CD14-positive monocyte (primary cell): ENCODE measurements at regions not wholly inside any gene's neighbourhood (a gene's known extent, or its start where the extent isn't known, plus 50 kb on each side); places are given as distances from the start of the nearest gene placed in this dataset.

Experiments
- DNase-seq, 3 donors: peaks; one replicate each; pipeline ENCODE4 v3.0.0-alpha.2; 2011 to 2022
- H2AFZ ChIP-seq: 2 replicates; pipeline ENCODE4 v1.6.0; 2012; ENCODE audit warnings: mild to moderate bottlenecking, low read depth, low read length, inconsistent platforms; ENCODE audit not compliant: insufficient read depth, poor library complexity, severe bottlenecking
- H3K27ac ChIP-seq, 2 donors: 1 replicate in 1 of 2; 2 replicates in 1 of 2; pipeline ENCODE4 v1.5.1; 2012 to 2013; ENCODE audit warnings: low read length in 2 of 2, control low read depth in 1 of 2, inconsistent platforms in 1 of 2, low read depth in 1 of 2, mild to moderate bottlenecking in 1 of 2
- H3K27me3 ChIP-seq, 2 donors: one replicate each; pipeline versions ENCODE4 v1.6.0 to v1.6.1; 2011 to 2013; ENCODE audit warnings: low read length in 2 of 2; ENCODE audit not compliant: control insufficient read depth in 2 of 2, insufficient read depth in 2 of 2
- H3K36me3 ChIP-seq, 2 donors: replicated peaks in 1 of 2; 1 replicate in 1 of 2; 2 replicates in 1 of 2; pipeline versions ENCODE4 v1.5.1 to v1.6.1; 2012 to 2013; ENCODE audit warnings: low read length in 2 of 2, control low read depth in 1 of 2, inconsistent platforms in 1 of 2, mild to moderate bottlenecking in 1 of 2; ENCODE audit not compliant: insufficient read depth in 2 of 2, control insufficient read depth in 1 of 2
- H3K4me1 ChIP-seq, 2 donors: 1 replicate in 1 of 2; 2 replicates in 1 of 2; pipeline versions ENCODE4 v1.5.1 to v1.6.1; 2012 to 2013; ENCODE audit warnings: low read length in 2 of 2, control low read depth in 1 of 2, inconsistent platforms in 1 of 2, mild to moderate bottlenecking in 1 of 2, moderate library complexity in 1 of 2; ENCODE audit not compliant: insufficient read depth in 2 of 2, control insufficient read depth in 1 of 2
- H3K4me2 ChIP-seq: replicated peaks from 2 replicates; pipeline ENCODE3; 2012; ENCODE audit warnings: low read length, moderate library complexity, mild to moderate bottlenecking; ENCODE audit not compliant: poor library complexity, severe bottlenecking; ENCODE audit errors: extremely low read depth
- H3K4me3 ChIP-seq, 3 experiments: fragments of 200-600 bp in 1 of 3; sonication (generic) in 1 of 3; replicated peaks in 1 of 3; 1 replicate in 2 of 3; 2 replicates in 1 of 3; pipeline ENCODE4 v1.5.1; 2011 to 2013; ENCODE audit warnings: low read length in 3 of 3, mild to moderate bottlenecking in 3 of 3, control low read depth in 2 of 3, low read depth in 2 of 3, inconsistent platforms in 1 of 3, moderate library complexity in 1 of 3
- H3K79me2 ChIP-seq: 2 replicates; pipeline ENCODE4 v1.6.0; 2012; ENCODE audit warnings: mild to moderate bottlenecking, control low read depth, inconsistent platforms, low read length, moderate library complexity; ENCODE audit not compliant: insufficient read depth
- H3K9ac ChIP-seq: 2 replicates; pipeline ENCODE4 v1.6.0; 2017; ENCODE audit warnings: low read length, mild to moderate bottlenecking; ENCODE audit not compliant: insufficient read depth, poor library complexity, severe bottlenecking
- H3K9me3 ChIP-seq, 2 donors: replicated peaks in 1 of 2; 1 replicate in 1 of 2; 2 replicates in 1 of 2; pipeline versions ENCODE4 v1.5.1 to v1.6.1; 2012 to 2013; ENCODE audit warnings: low read length in 2 of 2, control low read depth in 1 of 2; ENCODE audit not compliant: control insufficient read depth in 1 of 2, insufficient read depth in 1 of 2
- H4K20me1 ChIP-seq: 2 replicates; pipeline ENCODE4 v1.6.0; 2012; ENCODE audit warnings: mild to moderate bottlenecking, low read length, control low read depth, moderate library complexity; ENCODE audit not compliant: insufficient read depth
- H3K27ac Mint-ChIP-seq, 7 donors: one replicate each; pipeline ENCODE4 v1.8.0; 2020; ENCODE audit warnings: mild to moderate bottlenecking in 7 of 7, mixed read lengths in 7 of 7, moderate library complexity in 6 of 7, inconsistent platforms in 2 of 7
- H3K27me3 Mint-ChIP-seq, 3 donors: one replicate each; pipeline ENCODE4 v1.8.0; 2021 to 2022; ENCODE audit warnings: low read depth in 3 of 3, mild to moderate bottlenecking in 3 of 3, mixed read lengths in 3 of 3, moderate library complexity in 3 of 3, inconsistent platforms in 1 of 3
- H3K36me3 Mint-ChIP-seq, 2 donors: one replicate each; pipeline ENCODE4 v1.8.0; 2020; ENCODE audit warnings: mixed read lengths in 2 of 2, inconsistent platforms in 1 of 2, mild to moderate bottlenecking in 1 of 2
- H3K4me1 Mint-ChIP-seq: one replicate; pipeline ENCODE4 v1.8.0; 2020; ENCODE audit warnings: mild to moderate bottlenecking, mixed read lengths
- H3K4me3 Mint-ChIP-seq, 2 donors: one replicate each; pipeline ENCODE4 v1.8.0; 2020; ENCODE audit warnings: mild to moderate bottlenecking in 2 of 2, mixed read lengths in 2 of 2, moderate library complexity in 1 of 2
- H3K9me3 Mint-ChIP-seq, 7 donors: one replicate each; pipeline ENCODE4 v1.8.0; 2020 to 2022; ENCODE audit warnings: mixed read lengths in 7 of 7, mild to moderate bottlenecking in 6 of 7, moderate library complexity in 6 of 7, inconsistent platforms in 2 of 7
- CTCF ChIP-seq: fragments of 200-600 bp; IDR thresholded peaks from one replicate; pipeline ENCODE4 v1.8.0; 2022; ENCODE audit warnings: antibody characterized with exemption, mild to moderate bottlenecking
- WGBS: methylation state at CpG from one replicate; pipeline ENCODE4 v1.1.5; 2013; ENCODE audit warnings: missing lambda C conversion rate; ENCODE audit not compliant: insufficient coverage; 5-methylcytosine and 5-hydroxymethylcytosine counted together
- intact Hi-C, 2 donors: fragments of 100-400 bp; cut with micrococcal nuclease; formaldehyde crosslinking; loops; one replicate each; pipeline versions ENCODE4 v1.15.0 to v1.15.1; 2023

- no peak overlapping the region for H3K27ac Mint-ChIP-seq
- peaks cover 0 to 7% (median 6%) of the 10 kb centered on the region in 7 donors for H3K9me3 Mint-ChIP-seq
- H3K4me3 Mint-ChIP-seq: no peak overlapping the region
- H3K27me3 Mint-ChIP-seq: peaks cover 0 to 1% (median 0%) of the 10 kb centered on the region in 3 donors
- Histone ChIP-seq H4K20me1 (no peaks in the 10 kb centered on the region), H3K4me1 (no peaks in the 10 kb centered on the region), H3K27me3 (no peaks in the 10 kb centered on the region), H3K36me3 (no peaks in the 10 kb centered on the region), H3K9ac (no peak overlapping the region), H3K9me3 (no peaks in the 10 kb centered on the region), H2AFZ (no peak overlapping the region), H3K27ac (no peak overlapping the region), H3K79me2 (no peaks in the 10 kb centered on the region), H3K4me2 (no peak overlapping the region), H3K4me3 (no peak overlapping the region)
- no peak for TF ChIP-seq CTCF
- intact Hi-C loops: no loop called here
- no peaks in the 10 kb centered on the region for H3K36me3 Mint-ChIP-seq
- DNase-seq: no peak
- H3K4me1 Mint-ChIP-seq: peaks cover 5% of the 10 kb centered on the region
These were observed 700.7 kb downstream of the EPM2A start for GRCh38 chr6:145034664-145035063.

GRCh38 chr6:145036236-145036635, 699.1 kb downstream of the EPM2A start:
- Mint-ChIP-seq H3K27ac (no peak overlapping the region), H3K36me3 (no peaks in the 10 kb centered on the region), H3K4me1 (peaks cover 5% of the 10 kb centered on the region), H3K9me3 (peaks cover 0 to 8% (median 6%) of the 10 kb centered on the region in 7 donors), H3K27me3 (no peaks in the 10 kb centered on the region), H3K4me3 (no peak overlapping the region)
- no peaks in the 10 kb centered on the region for H3K4me1 ChIP-seq
- H3K9ac ChIP-seq: no peak overlapping the region
- H3K4me2 ChIP-seq: no peak overlapping the region
- no peaks in the 10 kb centered on the region for H3K9me3 ChIP-seq
- 92% methylated on average over 3 of the region's 5 CpGs for WGBS
- intact Hi-C loops: no loop called here
- no peaks in the 10 kb centered on the region for H4K20me1 ChIP-seq
- no peak overlapping the region for H3K4me3 ChIP-seq
- H2AFZ ChIP-seq: no peak overlapping the region
- no peaks in the 10 kb centered on the region for H3K27me3 ChIP-seq
- no peaks in the 10 kb centered on the region for H3K79me2 ChIP-seq
- no peak for TF ChIP-seq CTCF
- DNase-seq: no peak
- no peaks in the 10 kb centered on the region for H3K36me3 ChIP-seq
- H3K27ac ChIP-seq: no peak overlapping the region
